ENCODE measurements at regions not wholly inside any gene's neighbourhood (a gene's known extent, or its start where the extent isn't known, plus 50 kb on each side); places are given as distances from the start of the nearest gene placed in this dataset.

DNA sequence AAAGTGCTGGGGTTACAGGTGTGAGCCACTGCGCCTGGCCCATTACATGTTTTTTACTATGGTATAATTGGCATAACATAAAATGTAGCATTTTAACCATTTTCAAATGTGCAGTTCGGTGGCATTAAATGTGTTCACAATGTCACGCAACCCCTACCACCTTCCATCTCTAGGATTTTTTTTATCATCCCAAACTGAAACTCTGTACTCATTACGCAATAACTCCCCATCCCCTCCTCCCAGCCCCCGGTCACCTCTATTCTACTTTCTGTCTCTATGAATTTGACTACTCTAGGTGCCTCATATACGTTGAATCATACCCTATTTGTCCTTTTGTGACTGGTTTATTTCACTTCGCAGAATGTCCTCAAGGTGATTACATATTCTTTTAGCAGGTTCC lies 233.1 kb upstream of the ARID1B start:
- no peak for DNase-seq (ENCODE audit: low spot score in 2 of 2)
- H3K27me3 ChIP-seq = no peaks in the 10 kb centered on the region
- TF ChIP-seq POLR2A (IDR thresholded peaks at IDR 0.05) (no peak), POLR2AphosphoS5 (IDR thresholded peaks at IDR 0.05) (no peak), EP300 (IDR thresholded peaks at IDR 0.05) (no peak)
- TF ChIP-seq, protein P1, sequence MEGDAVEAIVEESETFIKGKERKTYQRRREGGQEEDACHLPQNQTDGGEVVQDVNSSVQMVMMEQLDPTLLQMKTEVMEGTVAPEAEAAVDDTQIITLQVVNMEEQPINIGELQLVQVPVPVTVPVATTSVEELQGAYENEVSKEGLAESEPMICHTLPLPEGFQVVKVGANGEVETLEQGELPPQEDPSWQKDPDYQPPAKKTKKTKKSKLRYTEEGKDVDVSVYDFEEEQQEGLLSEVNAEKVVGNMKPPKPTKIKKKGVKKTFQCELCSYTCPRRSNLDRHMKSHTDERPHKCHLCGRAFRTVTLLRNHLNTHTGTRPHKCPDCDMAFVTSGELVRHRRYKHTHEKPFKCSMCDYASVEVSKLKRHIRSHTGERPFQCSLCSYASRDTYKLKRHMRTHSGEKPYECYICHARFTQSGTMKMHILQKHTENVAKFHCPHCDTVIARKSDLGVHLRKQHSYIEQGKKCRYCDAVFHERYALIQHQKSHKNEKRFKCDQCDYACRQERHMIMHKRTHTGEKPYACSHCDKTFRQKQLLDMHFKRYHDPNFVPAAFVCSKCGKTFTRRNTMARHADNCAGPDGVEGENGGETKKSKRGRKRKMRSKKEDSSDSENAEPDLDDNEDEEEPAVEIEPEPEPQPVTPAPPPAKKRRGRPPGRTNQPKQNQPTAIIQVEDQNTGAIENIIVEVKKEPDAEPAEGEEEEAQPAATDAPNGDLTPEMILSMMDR (IDR thresholded peaks at IDR 0.05) = no peak
- WGBS = 91% methylated on average over 7 of the region's 7 CpGs
- no peak overlapping the region for H3K27ac ChIP-seq
- H3K4me1 ChIP-seq = no peaks in the 10 kb centered on the region
- no peaks in the 10 kb centered on the region for H3K9me3 ChIP-seq
- H3K4me3 ChIP-seq = no peak overlapping the region
- H3K36me3 ChIP-seq = no peaks in the 10 kb centered on the region

DNA sequence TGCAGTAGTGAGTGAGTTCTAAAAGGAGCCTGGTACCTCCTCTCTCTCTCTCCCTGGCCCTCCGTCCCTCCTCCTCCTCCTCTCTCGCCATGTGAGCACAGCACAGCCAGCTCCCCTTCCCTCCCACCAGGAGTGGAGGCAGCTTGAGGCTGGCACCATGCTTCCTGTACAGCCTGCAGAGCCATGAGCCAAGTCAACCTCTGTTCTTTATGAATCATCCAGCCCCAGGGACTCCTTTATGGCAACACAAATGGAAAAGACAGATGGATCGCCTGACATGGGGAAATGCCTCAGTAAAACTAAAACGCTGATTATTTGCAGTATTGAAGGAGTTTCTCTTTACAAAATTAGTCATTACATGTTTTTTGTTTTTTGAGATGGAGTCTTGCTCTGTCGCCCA lies 233.7 kb upstream of the ARID1B start:
- Histone ChIP-seq H3K27me3 (no peaks in the 10 kb centered on the region), H3K36me3 (no peaks in the 10 kb centered on the region), H3K27ac (no peak overlapping the region), H3K9me3 (no peaks in the 10 kb centered on the region), H3K4me3 (no peak overlapping the region), H3K4me1 (no peaks in the 10 kb centered on the region)
- WGBS = 70% methylated on average over 5 of the region's 5 CpGs
- no peak for DNase-seq (ENCODE audit: low spot score in 2 of 2)
- TF ChIP-seq, protein P1 (IDR thresholded peaks at IDR 0.05) = no peak
- no peak for TF ChIP-seq POLR2A (IDR thresholded peaks at IDR 0.05)
- no peak for TF ChIP-seq EP300 (IDR thresholded peaks at IDR 0.05)
- no peak for TF ChIP-seq POLR2AphosphoS5 (IDR thresholded peaks at IDR 0.05)

DNA sequence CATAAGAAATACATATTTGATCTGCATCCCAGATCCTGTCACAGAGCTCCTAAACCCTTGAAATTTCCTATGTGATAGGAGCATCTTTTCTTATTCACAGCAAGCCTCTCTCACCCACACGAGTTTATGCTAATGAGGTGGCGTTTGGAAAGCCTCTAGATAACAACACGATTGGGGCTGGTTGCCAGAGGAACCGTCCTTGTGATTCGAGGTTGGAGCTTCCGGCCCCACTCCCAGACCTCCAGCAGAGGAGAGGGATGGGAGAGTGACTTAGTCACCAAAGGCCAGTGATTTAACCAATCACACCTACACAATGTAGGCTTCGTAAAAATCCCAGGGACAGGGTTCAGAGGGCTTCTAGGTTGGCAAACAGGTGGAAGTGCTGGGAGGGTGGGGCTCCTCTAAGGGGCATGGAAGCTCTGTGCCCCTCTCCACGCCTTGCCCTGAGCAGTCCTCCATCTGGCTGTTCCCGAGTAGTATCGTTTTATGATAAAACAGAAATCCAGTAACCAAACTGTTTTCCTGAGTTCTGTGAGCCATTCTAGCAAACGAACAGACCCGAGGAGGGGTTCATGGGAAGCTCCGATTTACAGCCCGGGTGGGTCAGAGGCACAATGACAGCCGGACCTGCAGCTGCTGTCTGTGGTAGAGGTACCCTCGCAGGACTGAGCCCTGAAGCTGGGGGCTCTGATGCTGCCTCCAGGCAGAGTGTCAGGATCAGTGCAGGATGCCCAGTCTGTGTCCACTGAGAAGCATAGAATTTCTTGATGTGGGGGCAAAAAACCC lies 238.1 kb upstream of the ARID1B start:
- no peaks in the 10 kb centered on the region for H3K27me3 ChIP-seq
- no peak for TF ChIP-seq POLR2AphosphoS5 (IDR thresholded peaks at IDR 0.05)
- no peak for TF ChIP-seq POLR2A (IDR thresholded peaks at IDR 0.05)
- TF ChIP-seq EP300 (IDR thresholded peaks at IDR 0.05) = no peak
- H3K27ac ChIP-seq = no peak overlapping the region
- no peak for DNase-seq (ENCODE audit: low spot score in 2 of 2)
- no peak overlapping the region for H3K4me3 ChIP-seq
- no peaks in the 10 kb centered on the region for H3K4me1 ChIP-seq
- WGBS = 71% methylated on average over 16 of the region's 16 CpGs
- no peaks in the 10 kb centered on the region for H3K36me3 ChIP-seq
- no peaks in the 10 kb centered on the region for H3K9me3 ChIP-seq

DNA sequence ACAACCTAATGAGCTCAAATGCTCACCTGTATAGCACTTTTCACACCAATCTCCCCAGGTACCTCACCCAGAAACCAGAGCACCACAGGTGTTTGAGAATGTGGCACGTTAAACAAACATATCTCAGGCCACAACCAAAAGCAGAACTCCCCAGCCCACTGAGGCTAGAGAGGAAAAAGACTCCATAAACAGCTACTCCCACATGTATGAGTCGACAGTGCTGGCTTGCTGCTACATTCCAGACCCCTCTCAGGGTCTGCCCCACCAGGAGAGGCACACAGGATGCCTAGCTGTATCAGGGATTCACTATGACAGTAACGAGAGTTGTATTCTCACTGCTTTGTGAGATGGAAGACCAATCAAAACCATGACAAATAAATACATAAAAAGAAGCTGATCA lies 242.6 kb upstream of the ARID1B start:
- Histone ChIP-seq H3K9me3 (no peaks in the 10 kb centered on the region), H3K4me1 (no peaks in the 10 kb centered on the region), H3K27me3 (no peaks in the 10 kb centered on the region), H3K27ac (no peak overlapping the region), H3K4me3 (no peak overlapping the region), H3K36me3 (no peaks in the 10 kb centered on the region)
- WGBS = 63% methylated on average over 3 of the region's 3 CpGs
- DNase-seq (ENCODE audit: low spot score in 2 of 2) = no peak
- TF ChIP-seq, protein P1 (IDR thresholded peaks at IDR 0.05) = no peak
- TF ChIP-seq POLR2AphosphoS5 (IDR thresholded peaks at IDR 0.05) (no peak), POLR2A (IDR thresholded peaks at IDR 0.05) (no peak), EP300 (IDR thresholded peaks at IDR 0.05) (no peak)

DNA sequence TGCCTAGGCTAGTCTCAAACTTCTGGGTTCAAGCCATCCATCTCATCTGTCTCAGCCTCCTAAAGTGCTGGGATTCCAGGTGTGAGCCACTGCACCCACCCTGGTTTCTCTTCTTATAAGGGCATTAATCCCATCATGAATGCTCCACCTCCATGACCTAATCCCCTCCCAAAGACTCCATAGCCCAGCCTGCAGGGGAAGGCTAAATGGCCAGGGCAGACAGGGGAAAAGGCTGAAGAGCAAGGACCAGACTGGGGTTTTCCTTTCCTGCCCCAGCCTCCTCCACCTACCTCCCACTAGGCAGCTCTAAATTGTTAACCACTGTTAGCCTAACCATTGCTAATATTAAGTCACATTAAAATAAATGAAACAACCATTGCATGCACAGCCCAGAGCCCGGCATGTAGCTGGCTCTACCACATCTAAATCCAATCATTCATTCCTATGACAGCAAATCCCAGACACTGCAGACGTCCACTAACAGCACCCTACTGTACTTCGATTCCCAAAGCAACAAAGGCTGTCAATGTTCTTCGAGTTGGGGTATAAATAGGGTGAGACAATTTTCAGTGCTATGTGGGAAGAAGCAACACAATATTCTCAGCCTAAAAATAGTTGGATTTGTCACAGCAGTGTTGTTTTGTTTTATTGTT lies 243.2 kb upstream of the ARID1B start:
- H3K27me3 ChIP-seq = no peaks in the 10 kb centered on the region
- no peak overlapping the region for H3K4me3 ChIP-seq
- no peak for DNase-seq (ENCODE audit: low spot score in 2 of 2)
- H3K27ac ChIP-seq = no peak overlapping the region
- 79% methylated on average over 4 of the region's 4 CpGs for WGBS
- H3K36me3 ChIP-seq = no peaks in the 10 kb centered on the region
- no peaks in the 10 kb centered on the region for H3K4me1 ChIP-seq
- H3K9me3 ChIP-seq = no peaks in the 10 kb centered on the region
- TF ChIP-seq EP300 (IDR thresholded peaks at IDR 0.05) (no peak), POLR2A (IDR thresholded peaks at IDR 0.05) (no peak), POLR2AphosphoS5 (IDR thresholded peaks at IDR 0.05) (no peak)
- TF ChIP-seq, protein P1 (IDR thresholded peaks at IDR 0.05) = no peak

All from suprapubic skin (tissue), 4 donors.